Stimulated activated CD4-positive, alpha-beta T cell treated with anti-CD3 and anti-CD28 coated beads, Interleukin-4, amount 100 ng/mL, for 24 hours (primary cell): ENCODE measurements at regions not wholly inside any gene's neighbourhood (a gene's known extent, or its start where the extent isn't known, plus 50 kb on each side); places are given as distances from the start of the nearest gene placed in this dataset.

ENCODE experiments used
- DNase-seq: peaks from one replicate; pipeline ENCODE4 v3.0.0-alpha.2; 2020

DNA sequence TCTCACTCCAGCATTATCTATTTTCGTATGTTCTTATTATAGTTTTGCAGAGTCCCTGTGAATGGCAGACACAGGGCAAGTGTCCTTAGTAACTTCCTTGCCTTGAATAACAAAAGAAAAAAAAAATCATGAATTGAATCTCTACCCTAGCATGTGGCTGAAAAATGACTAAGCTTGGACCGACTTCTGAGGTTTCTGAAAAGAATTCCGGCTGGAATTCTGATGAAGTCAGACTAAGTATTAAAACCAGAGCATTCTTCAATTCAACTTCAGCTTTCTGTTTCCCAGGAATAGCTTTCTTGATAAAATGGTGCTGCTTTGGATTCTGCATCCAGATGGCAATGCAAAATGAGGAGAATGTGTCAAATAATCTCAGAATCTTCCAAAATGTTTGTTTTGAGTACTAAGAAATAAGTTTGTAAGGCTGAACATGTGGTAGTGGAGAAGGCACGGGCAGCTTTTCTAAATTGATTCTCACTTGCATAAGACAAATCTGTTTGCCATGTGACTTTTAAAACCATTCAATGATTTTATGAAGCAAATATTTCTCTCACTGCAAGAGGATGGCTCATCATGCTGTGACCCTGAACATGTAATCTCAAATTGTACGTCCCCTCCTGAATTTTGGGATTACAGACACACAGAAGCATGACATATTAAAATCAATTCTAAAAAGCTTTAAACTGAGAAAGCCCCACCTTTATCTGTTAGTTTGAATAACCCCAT is 1462.8 kb upstream of the LRRTM1 start:
- no peak for DNase-seq

DNA sequence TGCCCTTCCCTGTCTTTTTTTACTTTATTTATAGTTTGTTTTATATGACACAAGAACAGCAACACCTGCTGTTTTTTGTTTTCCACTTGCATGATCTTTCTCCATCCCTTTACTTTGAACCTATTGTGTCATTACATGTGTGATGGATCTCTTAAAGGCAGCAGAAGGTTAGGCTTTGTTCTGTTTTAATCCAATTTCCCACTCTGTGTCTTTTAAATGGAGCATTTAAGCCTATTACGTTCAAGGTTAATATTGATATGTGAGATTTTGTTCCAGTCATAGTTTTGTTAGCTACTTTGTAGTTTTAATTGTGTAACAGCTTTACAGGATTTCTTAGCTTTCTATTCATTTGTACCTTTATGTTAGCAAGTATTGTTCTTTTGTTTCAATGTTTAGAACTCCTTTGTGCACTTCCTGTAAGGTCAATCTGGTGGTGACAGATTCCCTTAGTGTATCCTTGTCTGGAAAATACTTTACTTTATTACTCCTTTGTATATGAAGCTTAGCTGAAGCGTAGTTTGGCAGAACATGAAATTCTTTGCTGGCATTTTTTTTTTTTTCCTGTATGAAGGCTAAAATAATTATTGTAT is 1443.0 kb upstream of the LRRTM1 start:
- DNase-seq: no peak

DNA sequence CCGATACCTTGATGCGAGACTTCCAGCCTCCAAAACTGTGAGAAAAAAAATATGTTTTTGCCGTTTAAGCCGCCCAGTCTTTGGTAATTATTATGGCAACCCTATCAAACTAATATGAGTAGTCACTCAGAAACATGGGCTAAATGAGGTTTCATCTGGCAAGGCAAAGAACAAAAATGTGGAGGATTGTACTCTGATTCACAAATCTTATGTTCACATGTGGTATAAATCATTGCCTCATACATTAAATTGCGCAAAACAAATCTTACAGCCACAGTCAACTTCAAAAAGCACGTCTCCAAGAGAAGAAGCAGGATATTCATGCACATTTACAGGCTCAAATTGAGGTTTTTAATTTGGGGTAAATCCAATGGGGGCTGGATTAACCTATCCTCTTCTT is 1435.4 kb upstream of the LRRTM1 start:
- DNase-seq: no peak

DNA sequence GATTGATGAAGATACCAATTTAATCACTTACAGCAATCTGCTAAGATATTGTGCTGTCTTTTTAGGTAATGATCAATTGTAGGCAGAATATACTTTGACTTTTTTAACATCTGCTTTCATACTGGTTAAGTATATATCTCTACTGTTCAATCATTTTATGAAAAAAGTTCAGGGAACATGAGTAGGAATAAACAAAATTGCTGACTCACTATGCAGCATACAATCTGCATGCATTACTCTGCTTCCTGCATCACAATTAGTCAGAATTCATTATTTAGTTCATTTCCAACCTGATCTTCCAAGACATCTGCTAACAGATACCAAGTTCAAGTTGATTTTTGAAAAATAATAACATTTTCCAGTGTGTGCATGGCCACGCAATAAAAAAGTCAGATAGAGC is 1430.4 kb upstream of the LRRTM1 start:
- DNase-seq: no peak

DNA sequence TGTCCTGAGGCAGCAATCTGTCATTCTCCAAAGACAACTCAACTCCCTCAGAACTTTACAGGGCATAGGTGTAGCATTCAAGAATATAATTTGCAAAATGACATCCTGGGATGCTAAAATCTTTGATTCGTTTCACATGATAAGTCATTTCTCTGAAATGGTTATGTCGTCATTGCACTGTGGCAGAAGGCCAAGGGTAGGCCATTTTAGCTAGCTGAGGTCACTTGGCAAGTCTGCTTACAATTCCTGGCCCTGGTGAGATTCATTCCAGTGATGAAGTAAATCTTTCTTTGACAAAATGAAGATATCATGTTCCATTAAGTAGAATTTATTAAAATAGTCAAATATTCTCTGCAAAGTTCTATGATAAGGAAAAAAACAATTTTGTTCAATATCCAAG is 1410.3 kb upstream of the LRRTM1 start:
- DNase-seq: no peak

DNA sequence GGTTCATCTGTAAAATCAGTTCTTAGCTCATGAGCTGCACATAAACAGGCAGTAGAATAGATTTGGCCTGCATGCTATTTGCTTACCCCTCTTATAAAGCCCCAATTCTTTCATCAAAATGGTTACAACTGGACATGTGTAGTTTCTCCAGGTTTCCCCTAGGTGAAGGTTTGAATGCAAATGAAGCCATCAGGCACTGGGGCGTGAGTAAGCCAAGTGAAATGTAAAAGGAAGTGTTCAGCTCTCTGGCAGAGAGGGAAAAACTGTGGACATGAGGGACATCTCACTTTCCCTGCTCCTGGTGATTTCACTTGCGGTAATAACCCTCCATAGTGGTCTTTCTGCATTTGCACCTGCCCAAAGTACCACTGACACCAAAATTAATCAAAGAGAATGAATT is 1402.3 kb upstream of the LRRTM1 start:
- no peak for DNase-seq

DNA sequence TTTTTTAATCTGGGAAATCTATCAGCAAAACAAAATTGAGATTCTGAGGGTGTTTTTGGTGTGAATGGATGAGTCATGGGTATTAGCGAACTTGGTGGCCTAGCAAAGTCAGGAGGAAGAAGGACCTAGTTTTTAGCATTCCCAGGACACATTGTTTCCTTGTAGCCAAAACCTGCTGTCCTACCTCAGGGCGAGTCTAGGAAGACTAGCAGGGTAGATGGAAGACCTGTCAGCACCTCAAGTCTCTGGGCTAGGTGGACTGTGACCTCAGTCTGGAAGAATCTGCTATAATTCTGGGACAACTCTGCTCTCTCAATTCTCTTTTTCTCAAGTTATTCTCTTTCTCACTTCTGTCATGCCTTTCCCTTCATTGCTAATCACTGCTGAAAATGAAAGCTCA is 1399.3 kb upstream of the LRRTM1 start:
- DNase-seq: no peak

DNA sequence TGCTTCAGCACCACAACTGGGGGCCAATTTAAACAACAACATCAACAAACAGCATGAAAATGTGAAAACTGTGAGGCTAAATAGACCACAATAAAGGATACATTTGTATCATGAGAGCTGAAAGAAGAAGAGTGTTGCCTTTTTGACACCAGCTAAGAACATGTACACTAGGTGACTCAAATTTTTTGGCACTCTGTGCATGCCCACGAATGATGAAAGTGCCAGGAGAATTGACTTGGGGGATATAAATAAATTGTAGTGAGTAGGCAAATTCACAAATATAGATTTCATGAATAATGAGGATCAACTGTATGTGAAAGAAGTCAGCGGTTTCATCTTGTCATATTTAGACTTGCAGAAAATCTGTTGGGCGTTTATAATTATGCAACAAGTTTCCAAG is 1388.0 kb upstream of the LRRTM1 start:
- no peak for DNase-seq

DNA sequence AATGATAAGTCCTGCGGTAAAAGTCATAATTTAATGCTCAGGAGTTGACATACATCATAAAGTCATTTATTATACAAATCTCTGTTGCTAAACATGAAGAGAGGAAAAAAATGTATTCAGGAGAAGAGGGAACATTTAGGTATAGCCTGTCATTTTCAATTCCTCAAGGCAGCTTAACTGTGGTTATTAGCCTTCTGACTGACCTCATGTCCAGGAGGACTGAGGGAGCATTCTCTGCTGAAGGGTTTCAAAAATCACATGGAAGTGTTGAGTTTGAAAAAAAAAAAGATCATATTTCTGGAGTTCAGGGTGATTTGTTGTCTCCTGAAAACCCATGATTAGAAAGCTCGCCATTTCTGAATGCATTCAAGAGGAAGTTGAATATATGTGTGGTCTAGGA is 1371.1 kb upstream of the LRRTM1 start:
- DNase-seq: no peak

DNA sequence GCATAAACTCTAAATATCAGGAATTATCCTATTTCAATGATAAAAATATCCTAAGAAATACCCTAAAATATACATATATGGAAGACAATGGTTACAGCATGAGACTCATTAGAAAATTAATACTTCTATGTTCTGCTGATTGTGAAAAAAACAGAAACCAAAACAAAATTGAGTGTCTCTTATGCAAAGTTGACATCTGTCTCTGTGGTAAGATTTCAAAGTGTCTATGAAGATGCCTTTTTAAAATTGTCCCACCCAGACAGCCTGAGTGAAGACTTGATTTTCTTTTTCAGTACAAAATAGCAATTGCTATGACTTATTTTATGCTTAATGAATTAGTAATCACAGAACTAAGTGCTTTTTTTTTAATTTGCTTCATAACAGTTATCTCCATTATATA is 1368.4 kb upstream of the LRRTM1 start:
- no peak for DNase-seq

DNA sequence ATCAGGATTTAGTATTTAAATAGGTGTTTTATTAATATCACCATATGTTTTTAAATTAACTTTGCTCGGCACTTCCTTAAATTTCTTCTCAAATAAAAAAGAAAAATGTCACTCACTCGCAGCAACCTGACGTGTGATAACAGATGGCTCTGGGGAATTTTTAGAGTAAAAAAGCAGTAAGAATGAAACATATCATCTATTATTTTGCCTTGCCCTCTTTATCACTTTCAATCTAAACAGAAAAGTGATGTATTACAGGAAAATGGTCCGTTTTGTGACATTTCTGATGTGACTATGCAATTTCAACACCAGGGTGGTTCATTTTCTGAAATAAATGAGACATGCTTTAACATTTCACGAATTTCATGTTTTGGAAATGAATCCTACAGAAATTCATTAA is 1368.0 kb upstream of the LRRTM1 start:
- DNase-seq: no peak

DNA sequence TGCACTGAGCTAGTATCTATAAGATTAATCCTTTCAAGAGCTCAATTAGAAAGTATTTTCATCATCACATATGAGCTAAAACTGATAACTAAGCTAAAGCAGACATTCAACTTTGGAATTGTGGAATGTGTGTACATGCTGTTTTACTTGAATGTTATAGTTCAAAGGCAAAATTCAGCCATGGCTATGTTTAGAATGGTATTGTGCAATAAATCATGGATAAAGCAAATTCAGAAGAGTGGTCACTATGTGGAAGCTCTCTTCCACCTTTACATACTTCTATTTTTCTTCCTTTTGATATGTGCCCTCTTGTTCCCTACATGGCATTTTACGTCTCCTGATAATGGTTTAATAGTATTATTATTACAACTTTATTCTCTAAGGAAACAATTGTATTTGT is 1366.3 kb upstream of the LRRTM1 start:
- DNase-seq: no peak

DNA sequence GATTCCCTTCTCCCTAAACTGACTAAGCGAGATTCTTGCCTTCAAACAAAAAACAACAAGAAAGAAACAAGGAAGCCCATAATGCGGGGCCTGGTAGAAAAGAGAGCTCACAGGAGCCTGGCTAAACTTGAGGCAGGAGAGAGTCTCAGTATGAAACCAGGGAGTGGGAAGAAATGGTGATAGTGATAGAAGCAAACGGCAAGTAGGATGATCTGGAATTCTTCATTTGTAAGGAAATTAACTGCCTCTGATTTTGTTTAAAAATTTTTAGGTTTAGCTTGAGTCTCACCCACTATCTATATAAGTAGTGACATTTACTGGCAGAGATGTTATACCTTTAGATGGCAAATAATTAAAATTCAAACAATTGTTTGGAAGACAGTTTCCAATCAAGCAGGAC is 1356.5 kb upstream of the LRRTM1 start:
- no peak for DNase-seq

DNA sequence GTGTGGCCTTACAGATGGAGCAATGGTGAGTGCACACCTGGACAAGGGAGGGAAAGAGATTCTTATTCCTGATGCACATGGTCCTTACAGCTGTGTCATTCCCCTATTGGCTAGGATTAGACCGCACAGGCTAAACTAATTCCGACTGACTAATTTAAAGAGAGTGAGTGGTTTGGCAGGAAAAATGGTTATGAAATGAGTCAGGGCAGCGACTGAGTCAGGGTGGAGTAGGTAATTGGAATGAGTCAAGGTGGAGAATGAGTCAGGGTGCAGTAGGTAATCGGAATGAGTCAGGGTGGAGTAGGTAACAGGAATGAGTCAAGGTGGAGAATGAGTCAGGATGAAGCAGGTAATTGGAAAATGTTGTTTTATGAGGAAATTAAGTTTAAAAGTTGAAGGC is 1353.7 kb upstream of the LRRTM1 start:
- no peak for DNase-seq

DNA sequence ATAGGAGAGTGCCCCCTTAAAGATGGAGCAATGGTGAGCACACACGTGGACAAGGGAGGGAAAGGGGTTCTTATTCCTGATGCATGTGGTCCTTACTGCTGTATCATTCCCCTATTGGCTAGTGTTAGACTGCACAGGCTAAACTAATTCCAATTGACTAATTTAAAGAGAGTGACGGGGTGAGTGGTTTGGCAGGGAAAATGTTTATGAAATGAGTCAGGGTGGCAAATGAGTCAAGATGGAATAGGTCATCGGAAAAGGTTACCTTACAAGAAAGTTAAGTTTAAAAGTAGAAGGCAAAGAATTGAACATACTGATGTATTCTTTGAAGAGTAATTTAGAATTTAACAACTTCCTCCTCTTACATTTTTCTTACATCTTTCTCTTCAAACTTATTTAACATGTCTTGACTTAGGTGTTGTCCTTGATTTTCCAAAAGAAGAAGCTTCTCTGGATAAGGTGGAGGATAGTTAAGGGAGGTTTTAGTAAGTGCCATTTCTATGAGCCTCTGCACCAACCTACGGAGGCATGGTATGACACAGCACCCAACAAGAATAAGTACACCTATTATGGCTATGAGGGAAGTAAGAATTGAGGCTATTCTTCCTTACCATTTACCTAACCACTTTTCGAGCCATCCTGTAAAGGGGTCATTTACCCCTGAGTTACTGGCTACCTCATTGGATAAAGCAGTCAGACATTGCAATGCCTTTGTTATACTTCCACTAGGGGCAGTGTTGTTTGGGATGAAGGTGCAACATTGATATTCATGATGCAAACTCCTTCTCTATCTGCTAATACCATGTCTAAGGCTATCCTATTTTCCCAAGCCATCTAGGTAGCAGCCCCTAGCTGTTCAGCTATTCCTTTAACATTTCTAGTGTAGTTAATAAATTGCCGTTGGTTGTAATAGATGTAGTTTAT is 1345.8 kb upstream of the LRRTM1 start:
- no peak for DNase-seq

DNA sequence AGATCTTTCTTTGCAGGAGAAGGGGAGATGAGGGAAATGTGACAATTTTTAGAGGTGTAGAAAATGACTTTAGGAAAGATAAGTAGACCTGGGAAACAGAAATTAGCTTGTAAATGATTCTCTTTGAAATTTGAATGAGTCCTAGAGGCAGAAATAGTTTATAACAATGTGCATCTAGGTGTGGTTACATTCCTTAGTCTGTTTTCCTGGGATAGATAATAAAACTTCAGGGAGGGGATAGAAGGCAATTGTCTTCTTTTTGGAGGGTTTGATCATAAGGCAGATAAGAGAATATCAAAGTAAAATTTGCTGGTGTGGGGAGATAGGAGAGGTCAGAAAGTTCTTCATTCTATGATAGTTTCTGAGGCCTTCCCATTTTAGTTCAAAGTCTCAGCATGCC is 1344.3 kb upstream of the LRRTM1 start:
- no peak for DNase-seq

DNA sequence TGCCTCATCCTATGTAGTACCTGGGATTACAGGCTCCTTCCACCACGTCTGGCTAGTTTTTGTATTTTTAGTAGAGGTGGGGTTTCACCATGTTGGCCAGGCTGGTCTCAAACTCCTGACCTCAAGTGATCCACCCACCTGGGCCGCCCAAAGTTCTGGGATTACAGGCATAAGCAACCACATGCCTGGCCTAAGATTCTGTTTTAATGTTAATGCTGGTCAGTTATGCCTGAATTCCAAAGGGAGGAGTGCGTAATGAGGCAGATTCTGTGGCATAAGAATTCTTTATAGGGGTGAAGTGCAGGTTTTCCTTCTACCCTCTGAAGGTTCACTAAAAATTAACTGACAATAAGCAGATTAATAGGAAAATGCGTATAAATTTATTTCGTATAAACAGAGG is 1343.8 kb upstream of the LRRTM1 start:
- DNase-seq: no peak

DNA sequence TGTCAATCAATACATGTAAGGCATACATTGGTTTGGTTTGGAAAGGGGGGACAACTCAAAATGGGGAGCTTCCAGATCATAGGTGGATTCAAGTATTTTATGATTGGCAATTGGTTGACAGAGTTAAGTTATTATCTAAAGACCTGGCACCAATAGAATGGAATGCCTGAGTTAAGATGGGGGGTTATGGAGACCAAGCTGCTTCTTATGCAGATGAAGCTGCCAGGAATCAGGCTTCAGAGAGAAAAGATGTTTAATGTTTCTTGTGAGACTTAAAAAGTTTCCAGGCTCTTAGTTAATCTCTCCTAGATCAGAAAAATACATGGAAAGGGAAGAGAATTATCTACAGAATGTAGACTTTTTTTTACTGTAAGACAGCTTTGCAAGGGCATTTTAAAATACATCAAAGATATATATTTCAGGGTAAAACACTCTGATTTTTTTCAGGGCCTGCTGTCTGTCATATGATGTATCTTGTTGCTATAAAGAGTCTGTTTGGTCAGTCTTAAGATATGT is 1343.2 kb upstream of the LRRTM1 start:
- DNase-seq: no peak

DNA sequence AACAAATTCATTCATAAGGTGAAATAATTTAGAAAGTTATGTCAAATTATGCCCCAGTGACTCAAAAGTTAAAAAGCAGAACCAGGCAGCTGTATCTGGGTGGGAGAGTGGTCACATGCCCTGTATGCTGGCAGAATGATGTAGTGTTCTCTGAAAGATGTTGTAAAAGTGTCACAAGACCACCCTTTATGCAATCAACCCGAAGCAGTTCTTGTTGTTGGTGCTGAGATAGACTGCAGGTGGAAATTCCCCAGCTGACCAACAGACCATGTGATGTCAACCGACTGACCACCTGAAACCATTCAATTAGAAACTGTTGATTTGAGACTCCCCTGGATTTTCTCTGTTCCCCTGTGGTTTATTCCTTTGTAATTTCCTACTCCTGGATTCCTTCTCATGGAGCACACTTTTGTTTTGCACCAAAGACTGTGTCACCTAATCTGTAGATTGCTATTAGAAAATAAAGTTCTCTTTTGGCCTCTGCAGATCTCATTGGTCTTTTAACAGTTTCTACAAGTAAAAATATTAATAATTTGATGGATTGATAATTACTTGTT is 1341.3 kb upstream of the LRRTM1 start:
- DNase-seq: no peak

DNA sequence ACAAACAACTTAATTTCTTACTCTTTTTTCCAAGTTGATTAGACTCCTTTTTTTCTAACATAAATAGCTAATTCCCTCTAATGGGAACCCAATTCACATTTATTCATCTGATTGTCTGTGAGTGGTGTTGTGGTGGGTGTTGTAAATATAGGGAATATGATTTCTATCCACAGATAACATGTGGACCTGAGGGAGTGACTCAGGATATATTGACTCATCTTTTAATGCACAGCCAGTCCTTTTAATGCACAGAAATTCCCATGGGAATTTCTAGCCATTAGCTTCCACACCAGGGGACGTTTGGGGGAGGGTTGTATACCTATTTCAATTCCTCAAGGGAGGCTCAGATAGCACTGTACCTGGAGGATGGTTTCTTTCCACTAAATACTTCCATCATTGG is 1339.6 kb upstream of the LRRTM1 start:
- no peak for DNase-seq

DNA sequence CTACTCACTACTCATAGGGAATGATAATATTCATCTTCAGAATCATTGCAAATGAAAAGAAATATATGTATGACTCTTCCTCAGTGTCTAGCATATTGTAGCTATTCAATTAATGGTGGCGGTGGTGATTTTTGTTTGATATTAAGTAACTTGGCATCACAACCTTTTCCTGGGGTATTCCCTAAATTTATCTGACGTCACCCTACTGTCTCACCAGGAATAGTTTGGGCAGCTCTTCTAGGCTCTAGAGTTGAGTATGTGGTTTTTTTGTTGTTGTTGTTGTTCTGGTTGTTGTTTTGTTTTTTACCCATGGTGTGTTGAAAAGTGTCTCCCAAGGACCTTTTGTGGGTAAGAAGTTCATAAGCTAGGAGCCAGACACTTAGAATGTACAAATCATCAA is 1320.3 kb upstream of the LRRTM1 start:
- no peak for DNase-seq

DNA sequence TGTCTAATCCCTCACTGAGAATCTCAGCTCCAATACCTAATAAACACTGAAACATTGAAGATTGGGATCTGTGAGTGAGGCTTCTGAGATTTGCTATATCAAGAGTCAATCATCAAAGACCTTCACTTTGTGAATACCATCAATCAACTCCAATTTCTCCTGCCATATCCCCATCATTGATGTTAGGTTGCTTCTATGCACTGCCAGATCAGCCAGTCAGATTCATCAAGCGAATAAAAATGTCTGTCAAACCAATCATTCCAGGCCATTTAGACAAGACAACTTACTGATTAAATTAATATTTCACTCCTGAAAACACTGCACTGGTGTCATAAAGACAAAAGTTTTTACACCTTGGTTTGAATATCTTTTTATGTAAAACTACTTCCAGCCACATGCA is 1295.5 kb upstream of the LRRTM1 start:
- no peak for DNase-seq

DNA sequence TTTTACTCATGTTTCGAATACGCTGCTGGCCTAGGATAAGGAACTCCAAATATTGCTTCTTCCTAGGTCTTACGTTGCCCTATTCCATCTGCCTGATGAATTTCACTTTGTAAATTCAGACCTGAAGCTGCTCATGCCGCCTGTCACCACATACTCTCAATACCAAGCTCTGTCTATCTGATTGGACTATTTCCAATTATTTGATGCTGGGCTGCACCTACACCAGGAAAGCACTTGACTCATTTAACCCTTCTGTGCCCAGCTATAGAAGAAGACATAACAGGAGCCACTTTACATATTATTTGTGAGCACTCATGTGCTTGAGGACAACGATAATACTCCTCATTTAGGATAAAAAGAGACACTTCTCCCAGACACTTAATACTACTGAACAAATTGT is 1293.9 kb upstream of the LRRTM1 start:
- DNase-seq: no peak

DNA sequence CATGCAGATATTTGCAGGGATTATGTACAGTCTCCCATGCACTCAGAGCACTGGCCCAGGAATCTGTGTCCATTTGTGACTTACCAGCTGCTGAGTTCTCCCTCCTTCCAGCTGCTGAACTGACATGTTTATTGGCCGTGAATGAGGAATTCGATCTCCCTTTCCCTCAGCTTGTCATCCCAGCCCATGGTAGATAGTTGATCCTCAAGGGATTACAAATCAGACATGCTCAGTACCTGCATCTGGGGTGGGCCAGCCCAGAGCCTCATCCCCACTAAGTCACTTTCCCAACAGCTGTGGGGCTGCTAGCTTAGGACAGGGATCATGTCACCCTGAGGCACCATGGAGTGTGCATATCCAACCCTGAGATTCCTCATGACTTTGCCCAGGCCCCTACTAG is 1284.9 kb upstream of the LRRTM1 start:
- DNase-seq: no peak
